Glomerular visceral epithelial cell (primary cell): ENCODE measurements at regions not wholly inside any gene's neighbourhood (a gene's known extent, or its start where the extent isn't known, plus 50 kb on each side); places are given as distances from the start of the nearest gene placed in this dataset.
"Not testable (repeated sequence)": the region's sequence is repeated elsewhere in the genome, so short reads cannot be mapped to it uniquely, and the experiment has no call there.

Source experiments
- DNase-seq: peaks from one replicate; pipeline ENCODE4 v3.0.0-alpha.2; 2016; ENCODE audit errors: extremely low spot score

GRCh38 chr7:10284001-10284400 lies 689.7 kb upstream of the PHF14 start:
- no peak for DNase-seq

GRCh38 chr7:10299384-10299783 lies 674.3 kb upstream of the PHF14 start:
- no peak for DNase-seq

GRCh38 chr7:10300577-10300976 lies 673.1 kb upstream of the PHF14 start:
- DNase-seq = no peak

DNA sequence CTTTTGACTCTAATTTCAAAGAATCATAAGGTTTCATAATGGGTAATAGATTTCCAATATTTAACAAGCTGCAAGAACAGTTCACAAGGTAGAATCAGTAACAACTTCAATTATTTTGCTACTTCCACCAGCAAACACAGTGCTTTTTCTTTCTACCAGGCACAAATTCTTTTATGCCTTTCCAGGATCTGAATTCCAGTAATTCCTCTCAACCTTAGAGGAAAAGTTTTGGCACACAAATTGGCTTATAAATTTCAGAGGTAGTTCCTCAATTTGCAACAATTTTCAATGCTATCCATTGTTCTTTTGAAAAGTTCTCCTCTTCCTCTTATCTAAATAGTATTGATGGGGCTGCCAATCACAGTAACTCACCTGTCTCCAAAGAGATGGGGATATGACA lies 665.4 kb upstream of the PHF14 start:
- no peak for DNase-seq

- DNase-seq = no peak
Measured at GRCh38 chr7:10312942-10313341, 660.7 kb upstream of the PHF14 start.

GRCh38 chr7:10315881-10316280 lies 657.8 kb upstream of the PHF14 start:
- no peak for DNase-seq

DNA sequence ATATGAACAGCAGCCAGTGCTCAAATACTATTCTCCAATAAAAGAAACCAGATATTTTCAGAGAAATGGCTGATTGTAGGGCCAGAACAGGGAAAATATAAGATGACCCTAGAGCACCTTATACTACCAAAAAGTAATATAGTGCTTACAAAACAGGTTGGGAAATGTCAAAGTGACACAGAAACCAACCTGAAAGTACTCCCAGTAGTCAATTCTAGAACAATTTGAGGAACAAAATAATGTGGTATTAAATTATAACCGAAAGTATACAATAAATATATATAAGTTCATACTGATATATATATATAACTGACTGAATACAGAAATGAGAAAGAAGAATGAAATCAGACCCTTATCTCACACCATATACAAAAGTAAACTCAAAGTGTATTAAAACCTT lies 657.2 kb upstream of the PHF14 start:
- no peak for DNase-seq

DNA sequence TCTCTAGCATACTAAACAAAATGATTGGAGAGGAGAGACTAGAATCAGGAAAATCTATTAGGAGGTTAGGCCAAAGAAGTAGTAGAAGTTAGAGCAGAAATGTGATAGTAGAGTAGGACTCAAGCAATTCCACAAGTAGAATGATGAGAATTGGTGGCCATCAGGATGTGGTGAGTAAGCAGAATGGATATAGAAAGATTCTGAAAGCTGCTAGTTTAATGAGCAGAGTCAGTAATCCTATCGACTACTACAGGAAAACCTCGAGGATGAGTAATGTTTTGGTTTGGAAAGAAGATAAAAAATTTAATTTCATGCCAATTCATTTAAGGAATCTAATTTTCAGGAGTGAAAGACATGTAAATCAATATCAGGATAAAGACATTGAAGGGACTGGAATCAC lies 648.3 kb upstream of the PHF14 start:
- DNase-seq = no peak

- no peak for DNase-seq
Measured at GRCh38 chr7:10343108-10343507, 630.6 kb upstream of the PHF14 start.

GRCh38 chr7:10346032-10346431 lies 627.6 kb upstream of the PHF14 start:
- DNase-seq = no peak

DNA sequence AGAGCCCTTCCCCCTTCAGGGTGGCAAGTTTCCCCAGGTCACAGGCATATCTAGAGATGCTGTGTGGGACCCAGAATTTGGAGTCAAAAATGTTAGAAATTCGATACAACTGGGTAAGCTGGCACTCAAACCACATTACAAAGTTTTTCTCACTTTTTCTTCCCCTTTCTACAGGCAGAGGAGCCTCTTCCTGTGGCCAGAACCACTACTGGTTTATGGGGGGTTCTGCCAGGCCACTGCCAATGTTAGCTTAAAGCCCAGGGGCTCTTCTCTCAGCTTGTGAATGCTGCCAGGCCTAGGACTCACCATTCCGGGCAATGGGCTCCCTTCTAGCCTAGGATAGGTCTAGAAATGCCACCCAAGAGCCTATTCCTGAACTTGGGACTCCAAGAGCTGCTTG lies 617.9 kb upstream of the PHF14 start:
- DNase-seq = no peak

- DNase-seq = no peak
Measured at GRCh38 chr7:10360050-10360449, 613.6 kb upstream of the PHF14 start.

DNA sequence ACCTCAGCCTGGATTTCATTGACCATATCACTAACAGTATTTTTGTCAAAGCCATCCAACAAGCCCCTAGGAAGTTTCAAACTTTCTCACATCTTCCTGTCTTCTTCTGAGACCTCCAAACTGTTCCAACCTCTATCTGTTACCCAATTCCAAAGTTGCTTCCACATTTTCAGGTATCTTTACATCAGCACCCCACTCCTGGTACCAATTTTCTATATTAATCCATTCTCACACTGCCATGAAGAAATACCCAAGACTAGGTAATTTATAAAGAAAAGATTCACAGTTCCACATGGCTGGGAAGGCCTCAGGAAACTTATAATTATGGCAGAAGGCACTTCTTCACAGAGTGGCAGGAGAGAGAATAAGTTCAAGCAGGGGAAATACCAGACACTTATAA lies 571.9 kb upstream of the PHF14 start:
- DNase-seq = no peak

GRCh38 chr7:10412422-10413019 lies 561.2 kb upstream of the PHF14 start:
- peak; percentile 39 for DNase-seq

GRCh38 chr7:10418985-10419384 lies 554.7 kb upstream of the PHF14 start:
- DNase-seq = no peak

DNA sequence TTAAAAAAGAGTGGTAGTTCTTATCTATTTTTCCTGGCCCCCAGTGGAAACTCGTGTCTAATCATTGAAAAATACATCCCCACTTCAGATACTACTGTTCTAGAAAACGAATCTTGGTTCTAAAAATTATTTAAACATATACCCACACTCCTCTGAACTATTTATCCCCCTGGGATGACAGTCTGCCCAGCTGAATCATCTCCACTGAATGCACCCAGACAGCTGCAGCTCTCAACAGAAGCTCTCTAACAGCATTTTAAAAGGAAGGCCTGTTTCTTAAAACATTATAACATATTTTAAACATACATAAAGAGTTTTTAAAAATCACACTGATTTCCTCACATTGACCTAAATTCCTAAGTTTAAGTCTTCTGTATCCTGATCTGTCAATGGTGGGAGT lies 544.6 kb upstream of the PHF14 start:
- DNase-seq = no peak

GRCh38 chr7:10429511-10429910 lies 544.2 kb upstream of the PHF14 start:
- no peak for DNase-seq

DNA sequence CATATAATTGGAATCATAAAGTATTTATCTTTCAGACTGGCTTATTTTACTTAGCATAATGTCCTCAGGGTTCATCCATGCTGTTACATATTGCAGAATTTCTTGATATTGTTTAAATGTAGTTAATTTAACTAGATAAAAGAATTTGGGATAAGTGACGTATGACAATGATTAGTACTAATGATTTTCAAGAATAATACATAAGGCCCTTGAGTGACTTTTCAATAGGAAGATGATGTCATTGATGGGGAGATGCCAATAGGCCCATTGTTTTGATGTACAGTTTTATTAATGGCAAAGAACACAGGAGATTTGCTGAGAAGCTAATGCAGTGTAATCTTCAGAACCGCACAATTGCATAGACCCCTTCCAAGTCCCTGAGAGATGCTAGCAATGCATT lies 537.4 kb upstream of the PHF14 start:
- no peak for DNase-seq

- DNase-seq = no peak
Measured at GRCh38 chr7:10439027-10439426, 534.6 kb upstream of the PHF14 start.

DNA sequence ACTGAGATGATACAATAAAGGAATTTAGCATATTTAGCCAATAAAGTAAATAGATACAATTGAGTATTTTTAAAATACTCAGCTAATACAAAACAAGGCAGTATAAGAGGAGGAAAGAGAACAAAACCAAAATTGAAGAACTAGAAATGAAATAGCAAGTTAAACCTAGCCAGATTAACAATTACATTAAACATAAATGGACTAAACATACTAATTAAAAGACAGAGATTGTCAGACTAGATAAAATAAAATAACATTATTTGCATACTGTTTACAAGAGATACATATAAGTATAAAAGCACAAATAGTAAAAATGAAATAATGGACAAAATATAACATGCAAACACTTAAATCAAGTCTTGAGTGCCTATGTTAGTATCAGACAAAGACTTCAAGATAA lies 517.7 kb upstream of the PHF14 start:
- no peak for DNase-seq

- no peak for DNase-seq
Measured at GRCh38 chr7:10460474-10460873, 513.2 kb upstream of the PHF14 start.

DNA sequence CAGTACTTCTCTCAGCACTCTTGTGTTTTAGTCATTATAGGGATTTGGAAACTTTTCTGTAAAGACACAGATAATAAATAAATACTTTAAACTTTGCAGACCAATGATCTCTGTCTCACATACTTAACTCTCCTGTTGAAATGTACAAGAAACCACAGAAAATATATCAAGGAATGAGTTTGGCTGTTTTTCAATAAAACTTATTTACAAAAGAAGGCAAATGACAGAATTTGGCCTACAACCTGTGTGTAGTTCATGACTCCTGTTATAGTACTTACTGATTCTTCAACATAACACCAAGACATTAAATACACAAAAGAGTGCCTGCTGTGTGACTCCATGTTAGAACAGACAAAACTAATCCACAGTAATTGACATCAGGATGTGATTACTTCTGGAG lies 510.0 kb upstream of the PHF14 start:
- no peak for DNase-seq

GRCh38 chr7:10465536-10465935 lies 508.1 kb upstream of the PHF14 start:
- DNase-seq = not testable (repeated sequence)

- no peak for DNase-seq
Measured at GRCh38 chr7:10468908-10469307, 504.8 kb upstream of the PHF14 start.

DNA sequence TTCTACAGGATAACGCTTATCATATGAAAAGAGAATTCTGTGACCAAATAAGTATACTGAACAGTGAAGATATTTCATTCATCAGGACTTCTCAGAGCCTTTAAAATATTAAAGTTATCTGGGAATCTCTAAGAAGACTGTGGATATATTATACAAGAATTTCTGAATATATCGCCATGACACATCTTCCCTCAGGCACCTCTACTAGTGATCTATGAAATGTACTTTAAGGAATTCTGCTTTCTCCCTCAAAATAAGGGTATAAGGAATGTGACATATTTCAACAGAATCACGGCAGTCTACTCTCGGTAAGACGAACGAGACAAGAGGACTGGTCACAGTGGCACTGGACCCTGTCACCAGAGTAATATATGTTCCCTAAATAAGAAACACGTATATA lies 504.2 kb upstream of the PHF14 start:
- DNase-seq = no peak
